Neural cell (in vitro differentiated cells): ENCODE measurements at regions not wholly inside any gene's neighbourhood (a gene's known extent, or its start where the extent isn't known, plus 50 kb on each side); places are given as distances from the start of the nearest gene placed in this dataset.

Experiments
- H2AFZ ChIP-seq: fragments of 200-600, 300-800 bp; sonication (generic), shearing (Covaris generic); 2 replicates; pipeline ENCODE4 v1.6.0; 2014; ENCODE audit warnings: low read depth, mild to moderate bottlenecking, antibody characterized with exemption, low read length, moderate library complexity
- H3F3A ChIP-seq: fragments of 200-600 bp; shearing (Covaris generic); 2 replicates; pipeline ENCODE4 v1.6.1; 2016; ENCODE audit warnings: mild to moderate bottlenecking, moderate library complexity, mixed read lengths, antibody characterized with exemption, low read length; ENCODE audit not compliant: insufficient read depth, poor library complexity, severe bottlenecking
- H3K27ac ChIP-seq: fragments of 200-600, 300-800 bp; sonication (generic), shearing (Covaris generic); 2 replicates; pipeline ENCODE4 v1.5.1; 2014; ENCODE audit warnings: mild to moderate bottlenecking, low read length, moderate library complexity
- H3K27me3 ChIP-seq: fragments of 300-800, 200-600 bp; sonication (generic), shearing (Covaris generic); 2 replicates; pipeline ENCODE4 v1.6.0; 2014; ENCODE audit warnings: mild to moderate bottlenecking, low read depth, low read length, moderate library complexity; ENCODE audit not compliant: insufficient read depth
- H3K36me3 ChIP-seq: fragments of 300-800, 200-600 bp; sonication (generic), shearing (Covaris generic); 2 replicates; pipeline ENCODE4 v1.5.1; 2014; ENCODE audit warnings: mild to moderate bottlenecking, antibody characterized with exemption, low read length, moderate library complexity; ENCODE audit not compliant: insufficient read depth
- H3K4me2 ChIP-seq: fragments of 300-800, 200-600 bp; sonication (generic), shearing (Covaris generic); 2 replicates; pipeline ENCODE4 v1.6.0; 2014; ENCODE audit warnings: mild to moderate bottlenecking, low read length
- H3K4me3 ChIP-seq: fragments of 300-800, 200-600 bp; sonication (generic), shearing (Covaris generic); 2 replicates; pipeline ENCODE4 v1.5.1; 2014; ENCODE audit warnings: mild to moderate bottlenecking, low read length, moderate library complexity
- H3K79me2 ChIP-seq: fragments of 200-600 bp; shearing (Covaris generic); replicated peaks from 2 replicates; pipeline ENCODE4 v1.6.0; 2014; ENCODE audit warnings: mild to moderate bottlenecking, low read length, moderate library complexity; ENCODE audit not compliant: insufficient read depth
- H3K9ac ChIP-seq: fragments of 300-800, 200-600 bp; sonication (generic), shearing (Covaris generic); 2 replicates; pipeline ENCODE4 v1.6.1; 2016; ENCODE audit warnings: mild to moderate bottlenecking, low read length, mixed read lengths
- H3K9me2 ChIP-seq: fragments of 200-600 bp; shearing (Covaris generic); 2 replicates; pipeline ENCODE4 v1.6.1; 2016; ENCODE audit warnings: mild to moderate bottlenecking, low read length, mixed read lengths; ENCODE audit not compliant: insufficient read depth
- H3K9me3 ChIP-seq: fragments of 200-600, 300-800 bp; sonication (generic), shearing (Covaris generic); 2 replicates; pipeline ENCODE4 v1.6.1; 2016; ENCODE audit warnings: mild to moderate bottlenecking, mixed run types, low read length, moderate library complexity, mixed read lengths
- H4K20me1 ChIP-seq: fragments of 200-600 bp; shearing (Covaris generic); 2 replicates; pipeline ENCODE4 v1.6.1; 2016; ENCODE audit warnings: mild to moderate bottlenecking, mixed run types; ENCODE audit not compliant: insufficient read depth
- CTCF ChIP-seq: fragments of 450-650 bp; IDR thresholded peaks from 2 replicates; pipeline ENCODE4 v1.5.1; 2014; ENCODE audit warnings: antibody characterized with exemption, mild to moderate bottlenecking, moderate library complexity; ENCODE audit not compliant: poor library complexity, severe bottlenecking
- EP300 ChIP-seq: fragments of 450-650 bp; conservative IDR thresholded peaks from 2 replicates; pipeline ENCODE4 v1.6.1; 2014; ENCODE audit warnings: antibody characterized with exemption, mild to moderate bottlenecking, moderate library complexity; ENCODE audit not compliant: poor library complexity, severe bottlenecking
- EZH2 ChIP-seq: fragments of 200-600, 300-800 bp; shearing (Covaris generic), sonication (generic); IDR thresholded peaks from 2 replicates; pipeline ENCODE4 v1.6.1; 2014; ENCODE audit warnings: antibody characterized with exemption, low read length, borderline replicate concordance, mild to moderate bottlenecking; ENCODE audit not compliant: insufficient read depth, poor library complexity, severe bottlenecking
- MXI1 ChIP-seq: fragments of 450-650 bp; conservative IDR thresholded peaks from 2 replicates; pipeline ENCODE4 v1.6.1; 2014; ENCODE audit warnings: antibody characterized with exemption, mild to moderate bottlenecking; ENCODE audit not compliant: poor library complexity, severe bottlenecking
- POLR2AphosphoS5 ChIP-seq: IDR thresholded peaks from 2 replicates; pipeline ENCODE4 v1.6.1; 2012
- RAD21 ChIP-seq: fragments of 450-650 bp; conservative IDR thresholded peaks from 2 replicates; pipeline ENCODE4 v1.6.1; 2014; ENCODE audit warnings: antibody characterized with exemption, mild to moderate bottlenecking, moderate library complexity
- SMC3 ChIP-seq: fragments of 450-650 bp; conservative IDR thresholded peaks from 2 replicates; pipeline ENCODE4 v1.6.1; 2014; ENCODE audit warnings: antibody characterized with exemption, mild to moderate bottlenecking, moderate library complexity; ENCODE audit not compliant: poor library complexity
- TAF1 ChIP-seq: IDR thresholded peaks from 2 replicates; pipeline ENCODE4 v1.6.1; 2012; ENCODE audit warnings: low read depth
- TF ChIP-seq, protein P1 (sequence below): IDR thresholded peaks from 2 replicates; pipeline ENCODE4 v1.6.1; 2012; ENCODE audit warnings: borderline replicate concordance

DNA sequence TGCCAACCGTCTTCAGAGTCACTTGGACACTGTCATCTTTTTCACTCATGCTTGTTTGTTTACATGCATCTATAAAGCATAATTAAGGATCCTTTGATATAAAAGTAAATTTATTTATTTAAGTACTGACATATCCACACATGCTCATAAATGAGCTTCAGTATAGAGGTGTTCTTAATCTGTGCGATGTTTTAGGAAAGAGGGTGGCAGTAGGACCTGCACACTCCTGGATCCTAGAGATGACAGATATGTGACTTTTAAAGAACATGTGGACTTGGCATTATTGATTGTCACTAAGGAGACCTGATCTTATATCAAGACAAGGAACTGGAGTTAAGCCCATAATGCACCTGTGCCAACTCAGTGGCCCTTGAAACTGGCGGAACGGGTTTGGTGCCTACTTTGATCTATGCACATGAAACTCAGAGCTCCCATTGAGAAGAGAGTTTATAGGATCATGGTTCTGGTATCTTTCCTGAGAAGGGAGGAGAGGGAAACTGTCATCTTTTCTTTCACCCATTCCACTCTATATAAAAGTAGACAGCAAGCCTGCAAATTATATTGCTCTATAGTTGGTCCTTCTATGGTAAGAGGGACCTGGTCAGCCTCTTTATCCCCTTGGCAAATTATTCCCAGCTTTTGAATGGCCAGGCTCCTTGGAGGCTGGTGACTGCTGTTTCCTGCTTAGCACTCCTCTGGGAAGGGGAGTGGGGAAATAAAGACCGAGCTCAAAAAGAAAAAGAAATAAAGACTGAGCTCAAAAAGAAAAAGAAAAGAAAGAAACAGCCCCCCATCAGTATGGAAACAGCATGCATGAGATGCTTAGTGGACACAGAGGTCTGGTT is 57.8 kb upstream of the LIFR start:
- TF ChIP-seq TAF1 = no peak
- no peak for TF ChIP-seq CTCF
- TF ChIP-seq MXI1 = no peak
- no peak for TF ChIP-seq EZH2
- TF ChIP-seq SMC3 = no peak
- TF ChIP-seq RAD21 = no peak
- TF ChIP-seq, protein P1, sequence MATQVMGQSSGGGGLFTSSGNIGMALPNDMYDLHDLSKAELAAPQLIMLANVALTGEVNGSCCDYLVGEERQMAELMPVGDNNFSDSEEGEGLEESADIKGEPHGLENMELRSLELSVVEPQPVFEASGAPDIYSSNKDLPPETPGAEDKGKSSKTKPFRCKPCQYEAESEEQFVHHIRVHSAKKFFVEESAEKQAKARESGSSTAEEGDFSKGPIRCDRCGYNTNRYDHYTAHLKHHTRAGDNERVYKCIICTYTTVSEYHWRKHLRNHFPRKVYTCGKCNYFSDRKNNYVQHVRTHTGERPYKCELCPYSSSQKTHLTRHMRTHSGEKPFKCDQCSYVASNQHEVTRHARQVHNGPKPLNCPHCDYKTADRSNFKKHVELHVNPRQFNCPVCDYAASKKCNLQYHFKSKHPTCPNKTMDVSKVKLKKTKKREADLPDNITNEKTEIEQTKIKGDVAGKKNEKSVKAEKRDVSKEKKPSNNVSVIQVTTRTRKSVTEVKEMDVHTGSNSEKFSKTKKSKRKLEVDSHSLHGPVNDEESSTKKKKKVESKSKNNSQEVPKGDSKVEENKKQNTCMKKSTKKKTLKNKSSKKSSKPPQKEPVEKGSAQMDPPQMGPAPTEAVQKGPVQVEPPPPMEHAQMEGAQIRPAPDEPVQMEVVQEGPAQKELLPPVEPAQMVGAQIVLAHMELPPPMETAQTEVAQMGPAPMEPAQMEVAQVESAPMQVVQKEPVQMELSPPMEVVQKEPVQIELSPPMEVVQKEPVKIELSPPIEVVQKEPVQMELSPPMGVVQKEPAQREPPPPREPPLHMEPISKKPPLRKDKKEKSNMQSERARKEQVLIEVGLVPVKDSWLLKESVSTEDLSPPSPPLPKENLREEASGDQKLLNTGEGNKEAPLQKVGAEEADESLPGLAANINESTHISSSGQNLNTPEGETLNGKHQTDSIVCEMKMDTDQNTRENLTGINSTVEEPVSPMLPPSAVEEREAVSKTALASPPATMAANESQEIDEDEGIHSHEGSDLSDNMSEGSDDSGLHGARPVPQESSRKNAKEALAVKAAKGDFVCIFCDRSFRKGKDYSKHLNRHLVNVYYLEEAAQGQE = no peak
- TF ChIP-seq EP300 = no peak
- no peak for TF ChIP-seq POLR2AphosphoS5
- H3K4me2 ChIP-seq = no peak overlapping the region
- H4K20me1 ChIP-seq = no peaks in the 10 kb centered on the region
- no peaks in the 10 kb centered on the region for H3K27me3 ChIP-seq
- H3K27ac ChIP-seq = no peak overlapping the region
- H3F3A ChIP-seq = no peaks in the 10 kb centered on the region
- no peaks in the 10 kb centered on the region for H3K36me3 ChIP-seq
- H3K9me2 ChIP-seq = no peaks in the 10 kb centered on the region
- H3K9me3 ChIP-seq = no peaks in the 10 kb centered on the region
- H3K4me3 ChIP-seq = no peak overlapping the region
- no peak overlapping the region for H3K9ac ChIP-seq
- no peaks in the 10 kb centered on the region for H3K79me2 ChIP-seq
- H2AFZ ChIP-seq = no peak overlapping the region

DNA sequence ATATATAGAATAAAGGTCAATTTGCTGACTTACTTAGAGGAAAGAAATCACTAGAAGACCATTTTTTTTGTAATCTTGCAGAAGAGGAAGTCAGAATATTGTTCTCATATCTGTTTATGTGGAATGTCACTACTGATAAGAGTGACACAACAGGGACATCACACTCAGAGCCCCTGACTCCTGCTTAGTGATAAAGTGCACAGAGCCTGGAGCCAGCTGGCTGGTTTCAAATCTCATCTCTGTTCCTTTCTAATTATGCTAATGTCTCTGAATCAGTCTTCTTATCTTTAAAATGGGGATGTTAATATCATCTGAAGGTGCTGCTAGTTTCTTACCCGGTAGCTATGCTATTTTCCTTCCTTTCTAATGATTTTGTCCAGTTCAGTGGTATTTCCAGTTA is 58.6 kb upstream of the LIFR start:
- H3K9ac ChIP-seq = no peak overlapping the region
- no peaks in the 10 kb centered on the region for H3K9me2 ChIP-seq
- H2AFZ ChIP-seq = no peak overlapping the region
- no peaks in the 10 kb centered on the region for H3K9me3 ChIP-seq
- H3K36me3 ChIP-seq = no peaks in the 10 kb centered on the region
- no peak overlapping the region for H3K4me3 ChIP-seq
- H3F3A ChIP-seq = no peaks in the 10 kb centered on the region
- H4K20me1 ChIP-seq = no peaks in the 10 kb centered on the region
- H3K27me3 ChIP-seq = no peaks in the 10 kb centered on the region
- no peak overlapping the region for H3K4me2 ChIP-seq
- no peak overlapping the region for H3K27ac ChIP-seq
- no peaks in the 10 kb centered on the region for H3K79me2 ChIP-seq
- TF ChIP-seq TAF1 (no peak), EP300 (no peak), SMC3 (no peak), EZH2 (no peak), POLR2AphosphoS5 (no peak), CTCF (no peak)
- TF ChIP-seq, protein P1 = no peak
